ENCODE measurements at regions not wholly inside any gene's neighbourhood (a gene's known extent, or its start where the extent isn't known, plus 50 kb on each side); places are given as distances from the start of the nearest gene placed in this dataset.

DNA sequence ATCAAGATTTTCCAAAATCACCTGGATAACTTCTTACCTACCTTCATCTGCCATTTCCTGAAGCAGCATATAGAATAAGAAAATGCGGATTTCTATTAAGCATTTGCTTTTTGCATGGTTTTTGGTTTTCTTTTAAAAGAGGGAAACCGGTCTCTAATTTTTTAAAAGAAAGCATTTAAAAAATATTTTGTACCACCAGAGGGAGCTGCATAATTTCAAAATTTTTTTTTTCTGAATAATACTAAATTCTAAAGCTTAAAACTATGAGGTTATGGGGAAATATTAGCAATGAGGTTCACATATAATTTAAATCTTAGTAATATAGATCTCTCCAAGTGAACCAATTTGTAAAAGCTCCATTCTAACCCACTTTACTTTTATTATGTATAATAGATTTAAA lies 137.7 kb upstream of the TENT5D start:
- no peak for TF ChIP-seq TCF7L2 (IDR thresholded peaks at IDR 0.05; ENCODE audit: borderline replicate concordance, low read depth, low read length)
- TF ChIP-seq, protein P1, sequence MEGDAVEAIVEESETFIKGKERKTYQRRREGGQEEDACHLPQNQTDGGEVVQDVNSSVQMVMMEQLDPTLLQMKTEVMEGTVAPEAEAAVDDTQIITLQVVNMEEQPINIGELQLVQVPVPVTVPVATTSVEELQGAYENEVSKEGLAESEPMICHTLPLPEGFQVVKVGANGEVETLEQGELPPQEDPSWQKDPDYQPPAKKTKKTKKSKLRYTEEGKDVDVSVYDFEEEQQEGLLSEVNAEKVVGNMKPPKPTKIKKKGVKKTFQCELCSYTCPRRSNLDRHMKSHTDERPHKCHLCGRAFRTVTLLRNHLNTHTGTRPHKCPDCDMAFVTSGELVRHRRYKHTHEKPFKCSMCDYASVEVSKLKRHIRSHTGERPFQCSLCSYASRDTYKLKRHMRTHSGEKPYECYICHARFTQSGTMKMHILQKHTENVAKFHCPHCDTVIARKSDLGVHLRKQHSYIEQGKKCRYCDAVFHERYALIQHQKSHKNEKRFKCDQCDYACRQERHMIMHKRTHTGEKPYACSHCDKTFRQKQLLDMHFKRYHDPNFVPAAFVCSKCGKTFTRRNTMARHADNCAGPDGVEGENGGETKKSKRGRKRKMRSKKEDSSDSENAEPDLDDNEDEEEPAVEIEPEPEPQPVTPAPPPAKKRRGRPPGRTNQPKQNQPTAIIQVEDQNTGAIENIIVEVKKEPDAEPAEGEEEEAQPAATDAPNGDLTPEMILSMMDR (tag by site-specific recombination; IDR thresholded peaks at IDR 0.05), result no peak
- no peak for TF ChIP-seq YY1 (tag by site-specific recombination; IDR thresholded peaks at IDR 0.05)
- no peak for TF ChIP-seq ZNF830 (tag by site-specific recombination; IDR thresholded peaks at IDR 0.05; ENCODE audit: low read depth)

Data from HEK293 (cell line).